ENCODE measurements at regions not wholly inside any gene's neighbourhood (a gene's known extent, or its start where the extent isn't known, plus 50 kb on each side); places are given as distances from the start of the nearest gene placed in this dataset.
A peak's percentile ranks its signal among the peaks of the same experiment; 100 is the strongest.

DNA sequence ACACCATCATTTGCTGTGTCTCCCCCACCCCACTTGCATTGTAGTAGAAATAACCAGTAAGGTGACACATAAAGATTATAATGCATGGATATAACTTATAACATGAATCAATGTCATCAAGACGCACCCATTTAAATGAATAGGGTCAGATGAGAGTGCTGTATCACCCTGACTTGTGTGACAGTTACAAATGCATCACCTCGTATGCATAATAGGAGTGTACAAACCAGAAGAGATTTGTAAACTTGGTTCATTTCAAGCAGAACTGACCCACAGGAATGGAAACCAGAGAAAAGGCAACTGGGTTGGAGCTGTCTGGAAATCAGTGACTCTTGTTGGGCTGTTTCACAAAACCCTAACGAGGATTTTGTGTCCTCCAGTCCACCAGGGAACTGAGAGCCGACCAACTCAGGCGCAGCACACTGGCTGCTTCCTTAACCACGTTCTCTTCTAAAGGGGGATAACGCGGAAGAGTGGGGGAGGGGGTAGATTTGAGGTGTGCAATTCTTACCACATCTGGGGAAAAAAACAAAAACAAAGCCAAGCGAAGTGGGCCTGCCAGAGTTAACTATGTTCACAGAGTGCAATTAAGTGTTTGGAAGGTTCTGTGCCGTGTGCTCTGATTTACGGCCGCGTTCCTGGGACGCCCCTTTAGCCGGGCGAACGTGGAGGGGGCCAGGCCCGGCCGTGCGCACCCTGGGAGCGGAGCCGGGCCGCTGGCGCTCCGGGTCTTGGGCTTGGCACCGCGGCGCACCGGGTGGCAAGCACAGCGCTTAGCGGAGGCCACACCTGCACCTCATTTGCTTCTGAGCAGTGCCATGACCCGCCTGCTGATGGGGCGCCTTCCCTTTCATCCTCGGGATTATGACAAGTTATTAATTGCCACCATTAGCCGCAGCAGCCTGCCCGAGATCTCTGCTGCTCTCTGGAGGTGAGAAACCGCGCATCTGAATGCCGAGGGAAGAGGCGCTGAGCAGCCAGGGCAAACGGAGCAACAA, 248.8 kb upstream of the FOXD3 start:
- TF ChIP-seq, protein P1, sequence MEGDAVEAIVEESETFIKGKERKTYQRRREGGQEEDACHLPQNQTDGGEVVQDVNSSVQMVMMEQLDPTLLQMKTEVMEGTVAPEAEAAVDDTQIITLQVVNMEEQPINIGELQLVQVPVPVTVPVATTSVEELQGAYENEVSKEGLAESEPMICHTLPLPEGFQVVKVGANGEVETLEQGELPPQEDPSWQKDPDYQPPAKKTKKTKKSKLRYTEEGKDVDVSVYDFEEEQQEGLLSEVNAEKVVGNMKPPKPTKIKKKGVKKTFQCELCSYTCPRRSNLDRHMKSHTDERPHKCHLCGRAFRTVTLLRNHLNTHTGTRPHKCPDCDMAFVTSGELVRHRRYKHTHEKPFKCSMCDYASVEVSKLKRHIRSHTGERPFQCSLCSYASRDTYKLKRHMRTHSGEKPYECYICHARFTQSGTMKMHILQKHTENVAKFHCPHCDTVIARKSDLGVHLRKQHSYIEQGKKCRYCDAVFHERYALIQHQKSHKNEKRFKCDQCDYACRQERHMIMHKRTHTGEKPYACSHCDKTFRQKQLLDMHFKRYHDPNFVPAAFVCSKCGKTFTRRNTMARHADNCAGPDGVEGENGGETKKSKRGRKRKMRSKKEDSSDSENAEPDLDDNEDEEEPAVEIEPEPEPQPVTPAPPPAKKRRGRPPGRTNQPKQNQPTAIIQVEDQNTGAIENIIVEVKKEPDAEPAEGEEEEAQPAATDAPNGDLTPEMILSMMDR (IDR thresholded peaks at IDR 0.05; ENCODE audit: low read length) = peak; percentile 10; the same call in 1 of the 2 replicates
- TF ChIP-seq EZH2phosphoT487 (IDR thresholded peaks at IDR 0.05; ENCODE audit: low read length) (no peak), EZH2 (optimal IDR thresholded peaks at IDR 0.05; ENCODE audit: low read depth, low read length) (no peak)
